ENCODE measurements at regions not wholly inside any gene's neighbourhood (a gene's known extent, or its start where the extent isn't known, plus 50 kb on each side); places are given as distances from the start of the nearest gene placed in this dataset.

GRCh38 chr4:133839326-133839725 lies 362.3 kb downstream of the PABPC4L start (continued):
- no peak for TF ChIP-seq ZBTB44 (tag by site-specific recombination; IDR thresholded peaks at IDR 0.05)
- no peak for TF ChIP-seq ZNF184 (tag by site-specific recombination; IDR thresholded peaks at IDR 0.05)
- no peak for TF ChIP-seq ZNF677 (tag by site-specific recombination; IDR thresholded peaks at IDR 0.05)
- no peak for TF ChIP-seq ZNF324 (tag by site-specific recombination; IDR thresholded peaks at IDR 0.05)
- TF ChIP-seq, protein P1, sequence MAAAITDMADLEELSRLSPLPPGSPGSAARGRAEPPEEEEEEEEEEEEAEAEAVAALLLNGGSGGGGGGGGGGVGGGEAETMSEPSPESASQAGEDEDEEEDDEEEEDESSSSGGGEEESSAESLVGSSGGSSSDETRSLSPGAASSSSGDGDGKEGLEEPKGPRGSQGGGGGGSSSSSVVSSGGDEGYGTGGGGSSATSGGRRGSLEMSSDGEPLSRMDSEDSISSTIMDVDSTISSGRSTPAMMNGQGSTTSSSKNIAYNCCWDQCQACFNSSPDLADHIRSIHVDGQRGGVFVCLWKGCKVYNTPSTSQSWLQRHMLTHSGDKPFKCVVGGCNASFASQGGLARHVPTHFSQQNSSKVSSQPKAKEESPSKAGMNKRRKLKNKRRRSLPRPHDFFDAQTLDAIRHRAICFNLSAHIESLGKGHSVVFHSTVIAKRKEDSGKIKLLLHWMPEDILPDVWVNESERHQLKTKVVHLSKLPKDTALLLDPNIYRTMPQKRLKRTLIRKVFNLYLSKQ (tag by site-specific recombination; IDR thresholded peaks at IDR 0.05; ENCODE audit: borderline replicate concordance): no peak
- no peak for TF ChIP-seq ZNF777 (tag by site-specific recombination; IDR thresholded peaks at IDR 0.05; ENCODE audit: borderline replicate concordance)
- no peak for TF ChIP-seq ZNF23 (tag by site-specific recombination; IDR thresholded peaks at IDR 0.05; ENCODE audit: borderline replicate concordance)

DNA sequence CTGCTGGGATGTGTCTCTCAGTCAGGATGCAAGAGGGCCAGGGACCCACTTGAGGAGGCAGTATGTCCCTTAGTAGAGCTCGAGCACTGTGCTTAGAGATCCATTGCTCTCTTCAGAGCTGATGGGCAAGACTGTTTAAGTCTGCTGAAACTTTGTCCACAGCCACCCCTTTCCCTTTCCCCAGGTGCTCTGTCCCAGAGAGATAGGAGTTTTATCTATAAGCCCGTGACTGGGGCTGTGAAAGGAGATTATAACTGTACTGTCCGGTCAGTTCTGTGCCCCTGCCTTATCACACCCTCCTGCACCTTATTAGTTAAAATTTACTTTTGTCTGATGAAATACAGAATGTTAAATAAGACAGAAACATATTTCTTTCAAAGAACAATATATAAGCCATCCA lies 378.4 kb downstream of the PABPC4L start:
- no peaks in the 10 kb centered on the region for H3K4me1 ChIP-seq (ENCODE audit: control insufficient read depth, insufficient read depth, low read length)
- POLR2A ChIA-PET: no interaction called here
- no peaks in the 10 kb centered on the region for H3K9me3 ChIP-seq (ENCODE audit: control insufficient read depth, insufficient read depth, low read depth, low read length)
- H3K27ac ChIP-seq (ENCODE audit: extremely low read depth, low read depth, low read length): no peak overlapping the region
- CTCF ChIA-PET: interaction anchor here (0.7 kb wide), 1 partner anchor 732 kb away, joined by 3 read pairs; no protein-coding TSS in a partner anchor
- TF ChIP-seq REST (tag by site-specific recombination; IDR thresholded peaks at IDR 0.05) (no peak), ZNF18 (tag by site-specific recombination; IDR thresholded peaks at IDR 0.05) (no peak), ZNF155 (tag by site-specific recombination; IDR thresholded peaks at IDR 0.05) (no peak), ZXDB (tag by site-specific recombination; IDR thresholded peaks at IDR 0.05) (no peak), ZNF341 (tag by site-specific recombination; IDR thresholded peaks at IDR 0.05; ENCODE audit: low read depth) (no peak), ZEB2 (tag by site-specific recombination; IDR thresholded peaks at IDR 0.05) (no peak), ZNF639 (tag by site-specific recombination; IDR thresholded peaks at IDR 0.05) (no peak), ZNF776 (tag by site-specific recombination; IDR thresholded peaks at IDR 0.05; ENCODE audit: borderline replicate concordance) (no peak), ZNF350 (tag by site-specific recombination; IDR thresholded peaks at IDR 0.05) (no peak), ZNF561 (tag by site-specific recombination; IDR thresholded peaks at IDR 0.05; ENCODE audit: borderline replicate concordance) (no peak), PRDM6 (tag by site-specific recombination; IDR thresholded peaks at IDR 0.05) (no peak)
- H3K4me3 ChIP-seq (ENCODE audit: low read depth, low read length): no peak overlapping the region
- no peaks in the 10 kb centered on the region for H3K36me3 ChIP-seq (ENCODE audit: control insufficient read depth in 2 of 2, insufficient read depth in 1 of 2, low read length in 2 of 2)
